ENCODE measurements at regions not wholly inside any gene's neighbourhood (a gene's known extent, or its start where the extent isn't known, plus 50 kb on each side); places are given as distances from the start of the nearest gene placed in this dataset.

GRCh38 chr2:149872041-149872440 lies 284.5 kb upstream of the MMADHC start:
- no peak for TF ChIP-seq POLR2A (IDR thresholded peaks at IDR 0.05; ENCODE audit: low read depth, low read length)
- no peak for TF ChIP-seq POLR2AphosphoS5 (IDR thresholded peaks at IDR 0.05; ENCODE audit: low read depth, low read length)
- no peak for TF ChIP-seq TAF1 (IDR thresholded peaks at IDR 0.05; ENCODE audit: borderline replicate concordance, low read depth, low read length)
